HG03442 (cell line): ENCODE measurements at regions not wholly inside any gene's neighbourhood (a gene's known extent, or its start where the extent isn't known, plus 50 kb on each side); places are given as distances from the start of the nearest gene placed in this dataset.
"Not testable (repeated sequence)": the region's sequence is repeated elsewhere in the genome, so short reads cannot be mapped to it uniquely, and the experiment has no call there.

Source experiments
- ATAC-seq: cut with Tn5 transposase; IDR thresholded peaks from one replicate; pipeline ENCODE4 v1.9.1; 2021; ENCODE audit warnings: mild to moderate bottlenecking, moderate library complexity; ENCODE audit not compliant: unreplicated experiment

GRCh38 chr3:177356113-177356512, 158.8 kb upstream of the TBL1XR1 start:
- ATAC-seq, result no peak

- no peak for ATAC-seq
Observed at GRCh38 chr3:177356952-177357351, 159.7 kb upstream of the TBL1XR1 start.

- no peak for ATAC-seq
Observed at GRCh38 chr3:177357352-177358090, 160.2 kb upstream of the TBL1XR1 start.

- peak; percentile 51 for ATAC-seq
Observed at GRCh38 chr3:177358091-177358976, 161.1 kb upstream of the TBL1XR1 start.

GRCh38 chr3:177358977-177359592, 161.8 kb upstream of the TBL1XR1 start:
- peak; percentile 1 for ATAC-seq

- ATAC-seq, result peak; percentile 79
Observed at GRCh38 chr3:177359593-177360357, 162.5 kb upstream of the TBL1XR1 start.

GRCh38 chr3:177361081-177361938, 164.0 kb upstream of the TBL1XR1 start:
- no peak for ATAC-seq

GRCh38 chr3:177362626-177363025, 165.3 kb upstream of the TBL1XR1 start:
- no peak for ATAC-seq

GRCh38 chr3:177364236-177364635, 167.0 kb upstream of the TBL1XR1 start:
- no peak for ATAC-seq

GRCh38 chr3:177365294-177365693, 168.0 kb upstream of the TBL1XR1 start:
- ATAC-seq, result not testable (repeated sequence)

- no peak for ATAC-seq
Observed at GRCh38 chr3:177367788-177368187, 170.5 kb upstream of the TBL1XR1 start.

GRCh38 chr3:177370246-177370822, 173.1 kb upstream of the TBL1XR1 start:
- no peak for ATAC-seq

GRCh38 chr3:177371146-177371545, 173.9 kb upstream of the TBL1XR1 start:
- no peak for ATAC-seq

- no peak for ATAC-seq
Observed at GRCh38 chr3:177371888-177372287, 174.6 kb upstream of the TBL1XR1 start.

- ATAC-seq, result no peak
Observed at GRCh38 chr3:177374323-177374722, 177.0 kb upstream of the TBL1XR1 start.

- ATAC-seq, result no peak
Observed at GRCh38 chr3:177375316-177375715, 178.0 kb upstream of the TBL1XR1 start.

GRCh38 chr3:177377166-177377565, 179.9 kb upstream of the TBL1XR1 start:
- ATAC-seq, result no peak

GRCh38 chr3:177378168-177378567, 180.9 kb upstream of the TBL1XR1 start:
- ATAC-seq, result peak; percentile 62

GRCh38 chr3:177379045-177379444, 181.8 kb upstream of the TBL1XR1 start:
- no peak for ATAC-seq

GRCh38 chr3:177381070-177381469, 183.8 kb upstream of the TBL1XR1 start:
- ATAC-seq, result no peak
